GM12801 (cell line): ENCODE measurements at regions not wholly inside any gene's neighbourhood (a gene's known extent, or its start where the extent isn't known, plus 50 kb on each side); places are given as distances from the start of the nearest gene placed in this dataset.

ENCODE experiments used
- CTCF ChIP-seq: IDR thresholded peaks from one replicate; pipeline ENCODE4 v1.5.1; 2011; ENCODE audit warnings: control low read depth; ENCODE audit not compliant: insufficient read length; ENCODE audit errors: extremely low read depth

- no peak for TF ChIP-seq CTCF
Measured at GRCh38 chr10:27440478-27440877, 63.6 kb upstream of the RAB18 start.

GRCh38 chr10:27440021-27440420 is 64.1 kb upstream of the RAB18 start:
- no peak for TF ChIP-seq CTCF

- TF ChIP-seq CTCF = no peak
Measured at GRCh38 chr10:27439101-27439500, 65.0 kb upstream of the RAB18 start.

GRCh38 chr10:27437775-27438174 is 66.3 kb upstream of the RAB18 start:
- no peak for TF ChIP-seq CTCF

- TF ChIP-seq CTCF = no peak
Measured at GRCh38 chr10:27436710-27437109, 67.4 kb upstream of the RAB18 start.

GRCh38 chr10:27433976-27434375 is 70.1 kb upstream of the RAB18 start:
- TF ChIP-seq CTCF = no peak

- TF ChIP-seq CTCF = no peak
Measured at GRCh38 chr10:27426948-27427467, 77.1 kb upstream of the RAB18 start.

- TF ChIP-seq CTCF = no peak
Measured at GRCh38 chr10:27413831-27414348, 90.2 kb upstream of the RAB18 start.
